Neural progenitor cell (in vitro differentiated cells): ENCODE measurements at regions not wholly inside any gene's neighbourhood (a gene's known extent, or its start where the extent isn't known, plus 50 kb on each side); places are given as distances from the start of the nearest gene placed in this dataset.

Source experiments
- DNase-seq: peaks from one replicate; pipeline ENCODE4 v3.0.0-alpha.2; 2016; ENCODE audit warnings: low spot score
- H2AFZ ChIP-seq: fragments of 200-600 bp; sonication (generic); replicated peaks from 2 replicates; pipeline ENCODE4 v1.6.1; 2016; ENCODE audit warnings: antibody characterized with exemption
- H3F3A ChIP-seq: fragments of 200-600 bp; sonication (generic); 2 replicates; pipeline ENCODE4 v1.6.1; 2016; ENCODE audit warnings: antibody characterized with exemption, low read depth
- H3K27ac ChIP-seq: fragments of 200-600 bp; sonication (generic); 2 replicates; pipeline ENCODE4 v1.5.1; 2016; ENCODE audit warnings: mild to moderate bottlenecking
- H3K27me3 ChIP-seq: fragments of 200-600 bp; sonication (generic); 2 replicates; pipeline ENCODE4 v1.6.1; 2016; ENCODE audit warnings: mild to moderate bottlenecking, moderate library complexity
- H3K36me3 ChIP-seq: fragments of 200-600 bp; sonication (generic); 2 replicates; pipeline ENCODE4 v1.5.1; 2016
- H3K4me1 ChIP-seq: fragments of 200-600 bp; sonication (generic); 2 replicates; pipeline ENCODE4 v1.6.1; 2016; ENCODE audit warnings: mixed run types
- H3K4me2 ChIP-seq: fragments of 200-600 bp; sonication (generic); 2 replicates; pipeline ENCODE4 v1.6.1; 2016
- H3K4me3 ChIP-seq: fragments of 200-600 bp; sonication (generic); 2 replicates; pipeline ENCODE4 v1.5.1; 2016
- H3K79me2 ChIP-seq: fragments of 200-600 bp; sonication (generic); 2 replicates; pipeline ENCODE4 v1.6.1; 2016; ENCODE audit warnings: low read depth
- H3K9ac ChIP-seq: fragments of 200-600 bp; sonication (generic); 2 replicates; pipeline ENCODE4 v1.6.1; 2016
- H3K9me3 ChIP-seq: fragments of 200-600 bp; sonication (generic); 2 replicates; pipeline ENCODE4 v1.5.1; 2016; ENCODE audit warnings: low read depth
- H4K20me1 ChIP-seq: fragments of 200-600 bp; sonication (generic); 2 replicates; pipeline ENCODE4 v1.6.1; 2016; ENCODE audit warnings: low read depth
- H3K27ac Mint-ChIP-seq: 3 replicates; pipeline ENCODE4 v1.8.0; 2021; ENCODE audit warnings: mixed read lengths
- H3K27me3 Mint-ChIP-seq: 2 replicates; pipeline ENCODE4 v1.8.0; 2022; ENCODE audit warnings: low read depth, mild to moderate bottlenecking, inconsistent platforms, moderate library complexity, mixed read lengths; ENCODE audit not compliant: insufficient read depth
- H3K36me3 Mint-ChIP-seq: 3 replicates; pipeline ENCODE4 v1.8.0; 2021; ENCODE audit warnings: mixed read lengths
- H3K4me1 Mint-ChIP-seq: 3 replicates; pipeline ENCODE4 v1.8.0; 2021; ENCODE audit warnings: mixed read lengths
- H3K4me3 Mint-ChIP-seq: 3 replicates; pipeline ENCODE4 v1.8.0; 2021; ENCODE audit warnings: mild to moderate bottlenecking, moderate library complexity, mixed read lengths
- H3K9me3 Mint-ChIP-seq: 3 replicates; pipeline ENCODE4 v1.8.0; 2020; ENCODE audit warnings: mixed read lengths
- EZH2 ChIP-seq: fragments of 200-600 bp; sonication (generic); IDR thresholded peaks from 2 replicates; pipeline ENCODE4 v1.6.1; 2017; ENCODE audit warnings: antibody characterized with exemption, mild to moderate bottlenecking, moderate library complexity
- EZH2phosphoT487 ChIP-seq: fragments of 200-600 bp; sonication (generic); IDR thresholded peaks from 2 replicates; pipeline ENCODE4 v1.6.1; 2017; ENCODE audit warnings: antibody characterized with exemption
- TF ChIP-seq, protein P1 (sequence below): fragments of 200-600 bp; sonication (generic); IDR thresholded peaks from 2 replicates; pipeline ENCODE4 v1.5.1; 2017; ENCODE audit warnings: antibody characterized with exemption, mild to moderate bottlenecking

GRCh38 chr1:118303064-118303463 lies 118.0 kb upstream of the SPAG17 start:
- Mint-ChIP-seq H3K4me3 (no peak overlapping the region), H3K4me1 (peaks cover 18% of the 10 kb centered on the region), H3K36me3 (no peaks in the 10 kb centered on the region), H3K9me3 (no peaks in the 10 kb centered on the region), H3K27me3 (peaks cover 4% of the 10 kb centered on the region), H3K27ac (no peak overlapping the region)
- no peak for TF ChIP-seq EZH2phosphoT487
- TF ChIP-seq, protein P1, sequence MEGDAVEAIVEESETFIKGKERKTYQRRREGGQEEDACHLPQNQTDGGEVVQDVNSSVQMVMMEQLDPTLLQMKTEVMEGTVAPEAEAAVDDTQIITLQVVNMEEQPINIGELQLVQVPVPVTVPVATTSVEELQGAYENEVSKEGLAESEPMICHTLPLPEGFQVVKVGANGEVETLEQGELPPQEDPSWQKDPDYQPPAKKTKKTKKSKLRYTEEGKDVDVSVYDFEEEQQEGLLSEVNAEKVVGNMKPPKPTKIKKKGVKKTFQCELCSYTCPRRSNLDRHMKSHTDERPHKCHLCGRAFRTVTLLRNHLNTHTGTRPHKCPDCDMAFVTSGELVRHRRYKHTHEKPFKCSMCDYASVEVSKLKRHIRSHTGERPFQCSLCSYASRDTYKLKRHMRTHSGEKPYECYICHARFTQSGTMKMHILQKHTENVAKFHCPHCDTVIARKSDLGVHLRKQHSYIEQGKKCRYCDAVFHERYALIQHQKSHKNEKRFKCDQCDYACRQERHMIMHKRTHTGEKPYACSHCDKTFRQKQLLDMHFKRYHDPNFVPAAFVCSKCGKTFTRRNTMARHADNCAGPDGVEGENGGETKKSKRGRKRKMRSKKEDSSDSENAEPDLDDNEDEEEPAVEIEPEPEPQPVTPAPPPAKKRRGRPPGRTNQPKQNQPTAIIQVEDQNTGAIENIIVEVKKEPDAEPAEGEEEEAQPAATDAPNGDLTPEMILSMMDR = no peak
- no peak for TF ChIP-seq EZH2
- H4K20me1 ChIP-seq = no peaks in the 10 kb centered on the region
- DNase-seq = no peak
- H3K4me2 ChIP-seq = no peak overlapping the region
- H3F3A ChIP-seq = no peaks in the 10 kb centered on the region
- no peak overlapping the region for H2AFZ ChIP-seq
- no peak overlapping the region for H3K9ac ChIP-seq
- no peaks in the 10 kb centered on the region for H3K27me3 ChIP-seq
- no peak overlapping the region for H3K27ac ChIP-seq
- peaks cover 6% of the 10 kb centered on the region for H3K4me1 ChIP-seq
- H3K9me3 ChIP-seq = no peaks in the 10 kb centered on the region
- H3K79me2 ChIP-seq = no peaks in the 10 kb centered on the region
- no peak overlapping the region for H3K4me3 ChIP-seq
- no peaks in the 10 kb centered on the region for H3K36me3 ChIP-seq

DNA sequence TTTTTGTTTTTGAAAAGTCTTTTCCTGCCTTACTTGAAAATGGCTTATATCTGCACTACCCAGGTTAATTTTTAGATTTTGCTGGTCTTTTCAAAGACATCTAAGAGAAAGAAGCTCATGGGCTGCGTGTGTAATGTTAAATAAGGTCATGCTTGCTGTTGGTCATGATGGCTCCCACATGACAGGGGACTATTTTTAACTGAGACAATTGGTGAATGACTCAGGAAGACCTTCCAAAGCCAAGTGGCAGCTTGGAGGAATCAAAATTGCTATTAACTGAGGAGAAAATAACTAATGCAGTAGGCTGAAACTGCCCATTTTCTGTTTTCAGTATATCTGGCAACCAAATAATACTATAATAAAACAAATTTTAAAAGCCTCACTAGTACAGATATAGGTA lies 117.1 kb upstream of the SPAG17 start:
- Histone ChIP-seq H3K9ac (no peak overlapping the region), H3K4me2 (no peak overlapping the region), H3K36me3 (no peaks in the 10 kb centered on the region), H3K27me3 (no peaks in the 10 kb centered on the region), H2AFZ (no peak overlapping the region), H3K9me3 (no peaks in the 10 kb centered on the region), H3F3A (no peaks in the 10 kb centered on the region), H3K79me2 (no peaks in the 10 kb centered on the region), H4K20me1 (no peaks in the 10 kb centered on the region), H3K27ac (no peak overlapping the region), H3K4me1 (peaks cover 6% of the 10 kb centered on the region), H3K4me3 (no peak overlapping the region)
- Mint-ChIP-seq H3K36me3 (no peaks in the 10 kb centered on the region), H3K27ac (no peak overlapping the region), H3K4me1 (peaks cover 18% of the 10 kb centered on the region), H3K4me3 (no peak overlapping the region), H3K9me3 (no peaks in the 10 kb centered on the region), H3K27me3 (no peaks in the 10 kb centered on the region)
- TF ChIP-seq, protein P1 = no peak
- no peak for TF ChIP-seq EZH2phosphoT487
- TF ChIP-seq EZH2 = no peak
- DNase-seq = no peak

DNA sequence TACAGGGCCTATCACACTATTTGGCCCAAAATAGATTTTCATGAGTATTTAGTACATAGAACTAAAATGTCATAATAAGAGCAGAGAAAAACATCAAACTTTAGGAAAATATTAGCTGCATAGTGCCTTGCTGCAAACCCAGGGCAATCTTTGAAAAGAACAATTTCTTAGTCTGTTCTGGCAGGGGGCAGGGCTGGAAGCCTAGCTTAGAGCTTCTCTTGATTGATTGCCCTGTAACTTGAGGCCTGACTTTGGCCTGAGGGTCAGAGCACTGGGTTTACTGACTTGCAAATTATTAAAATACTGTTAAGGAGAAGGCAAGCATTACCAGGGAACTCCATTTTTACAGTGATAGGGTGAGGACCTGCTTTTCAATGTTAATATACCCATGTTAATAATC lies 115.8 kb upstream of the SPAG17 start:
- Histone ChIP-seq H3F3A (no peaks in the 10 kb centered on the region), H3K4me3 (no peak overlapping the region), H3K79me2 (no peaks in the 10 kb centered on the region), H3K9ac (no peak overlapping the region), H3K36me3 (no peaks in the 10 kb centered on the region), H3K9me3 (no peaks in the 10 kb centered on the region), H3K27me3 (no peaks in the 10 kb centered on the region), H4K20me1 (no peaks in the 10 kb centered on the region), H3K4me2 (peak overlapping the region; percentile 12), H3K27ac (no peak overlapping the region), H2AFZ (no peak overlapping the region), H3K4me1 (peaks cover 6% of the 10 kb centered on the region)
- H3K4me3 Mint-ChIP-seq = no peak overlapping the region
- DNase-seq = peak; percentile 22
- H3K27ac Mint-ChIP-seq = no peak overlapping the region
- TF ChIP-seq EZH2 (no peak), EZH2phosphoT487 (no peak)
- TF ChIP-seq, protein P1 = no peak
- no peaks in the 10 kb centered on the region for H3K27me3 Mint-ChIP-seq
- H3K9me3 Mint-ChIP-seq = no peaks in the 10 kb centered on the region
- peaks cover 18% of the 10 kb centered on the region for H3K4me1 Mint-ChIP-seq
- H3K36me3 Mint-ChIP-seq = no peaks in the 10 kb centered on the region

DNA sequence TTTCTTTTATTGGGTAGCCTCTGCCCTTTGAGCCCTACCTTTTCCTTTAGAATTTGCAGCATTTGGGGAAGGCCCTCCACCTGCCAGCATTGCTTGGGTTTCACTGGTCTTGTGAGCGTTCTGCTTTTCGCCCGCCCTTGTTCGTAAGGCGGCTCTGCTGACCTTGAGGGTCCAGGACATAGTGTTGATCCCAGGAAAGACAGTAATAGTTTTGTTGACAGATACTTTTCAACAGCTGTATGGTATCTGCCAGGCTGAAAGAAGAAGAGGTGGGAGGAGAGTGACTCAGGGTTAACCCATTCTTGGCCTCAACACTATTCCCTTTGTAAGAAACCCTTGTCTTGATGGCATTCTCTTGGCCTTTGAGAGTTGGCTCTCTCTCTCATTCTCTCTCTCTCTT lies 113.4 kb upstream of the SPAG17 start:
- Histone ChIP-seq H3K36me3 (no peaks in the 10 kb centered on the region), H3K79me2 (no peaks in the 10 kb centered on the region), H3F3A (no peaks in the 10 kb centered on the region), H3K9ac (no peak overlapping the region), H2AFZ (no peak overlapping the region), H3K4me1 (no peaks in the 10 kb centered on the region), H4K20me1 (no peaks in the 10 kb centered on the region), H3K9me3 (no peaks in the 10 kb centered on the region), H3K4me2 (no peak overlapping the region), H3K27me3 (no peaks in the 10 kb centered on the region), H3K4me3 (no peak overlapping the region), H3K27ac (no peak overlapping the region)
- H3K27me3 Mint-ChIP-seq = no peaks in the 10 kb centered on the region
- DNase-seq = no peak
- no peak overlapping the region for H3K4me3 Mint-ChIP-seq
- TF ChIP-seq, protein P1 = no peak
- TF ChIP-seq EZH2 (no peak), EZH2phosphoT487 (no peak)
- H3K36me3 Mint-ChIP-seq = no peaks in the 10 kb centered on the region
- H3K9me3 Mint-ChIP-seq = no peaks in the 10 kb centered on the region
- H3K4me1 Mint-ChIP-seq = peaks cover 15% of the 10 kb centered on the region
- H3K27ac Mint-ChIP-seq = no peak overlapping the region
